Ishikawa (cell line): ENCODE measurements at regions not wholly inside any gene's neighbourhood (a gene's known extent, or its start where the extent isn't known, plus 50 kb on each side); places are given as distances from the start of the nearest gene placed in this dataset.

Source experiments
- CEBPB ChIP-seq: IDR thresholded peaks from 2 replicates; pipeline ENCODE4 v1.6.1; 2012
- CREB1 ChIP-seq: IDR thresholded peaks from 2 replicates; pipeline ENCODE4 v1.6.1; 2012; ENCODE audit warnings: low read depth
- EGR1 ChIP-seq: IDR thresholded peaks from 2 replicates; pipeline ENCODE4 v1.6.1; 2012
- EP300 ChIP-seq: IDR thresholded peaks from 2 replicates; pipeline ENCODE4 v1.6.1; 2012; ENCODE audit warnings: borderline replicate concordance
- FOXM1 ChIP-seq: IDR thresholded peaks from 2 replicates; pipeline ENCODE4 v1.6.1; 2012; ENCODE audit warnings: low read depth, borderline replicate concordance
- MAX ChIP-seq: IDR thresholded peaks from 2 replicates; pipeline ENCODE4 v1.6.1; 2012
- NFIC ChIP-seq: IDR thresholded peaks from 2 replicates; pipeline ENCODE4 v1.6.1; 2012
- RAD21 ChIP-seq: IDR thresholded peaks from 2 replicates; pipeline ENCODE4 v1.6.1; 2012; ENCODE audit warnings: low read depth
- TAF1 ChIP-seq: IDR thresholded peaks from 2 replicates; pipeline ENCODE4 v1.6.1; 2012; ENCODE audit warnings: low read depth, mild to moderate bottlenecking
- TCF12 ChIP-seq: IDR thresholded peaks from 2 replicates; pipeline ENCODE4 v1.6.1; 2012; ENCODE audit warnings: low read depth
- TEAD4 ChIP-seq: IDR thresholded peaks from 2 replicates; pipeline ENCODE4 v1.6.1; 2012
- YY1 ChIP-seq: IDR thresholded peaks from 2 replicates; pipeline ENCODE4 v1.6.1; 2012; ENCODE audit warnings: low read depth
- ZBTB7A ChIP-seq: IDR thresholded peaks from 2 replicates; pipeline ENCODE4 v1.6.1; 2012; ENCODE audit warnings: low read depth
- TF ChIP-seq, protein P1 (sequence below): IDR thresholded peaks from 2 replicates; pipeline ENCODE4 v1.6.1; 2012; ENCODE audit warnings: low read depth, mild to moderate bottlenecking
- TF ChIP-seq, protein P2 (sequence below): IDR thresholded peaks from 2 replicates; pipeline ENCODE4 v1.6.1; 2012

DNA sequence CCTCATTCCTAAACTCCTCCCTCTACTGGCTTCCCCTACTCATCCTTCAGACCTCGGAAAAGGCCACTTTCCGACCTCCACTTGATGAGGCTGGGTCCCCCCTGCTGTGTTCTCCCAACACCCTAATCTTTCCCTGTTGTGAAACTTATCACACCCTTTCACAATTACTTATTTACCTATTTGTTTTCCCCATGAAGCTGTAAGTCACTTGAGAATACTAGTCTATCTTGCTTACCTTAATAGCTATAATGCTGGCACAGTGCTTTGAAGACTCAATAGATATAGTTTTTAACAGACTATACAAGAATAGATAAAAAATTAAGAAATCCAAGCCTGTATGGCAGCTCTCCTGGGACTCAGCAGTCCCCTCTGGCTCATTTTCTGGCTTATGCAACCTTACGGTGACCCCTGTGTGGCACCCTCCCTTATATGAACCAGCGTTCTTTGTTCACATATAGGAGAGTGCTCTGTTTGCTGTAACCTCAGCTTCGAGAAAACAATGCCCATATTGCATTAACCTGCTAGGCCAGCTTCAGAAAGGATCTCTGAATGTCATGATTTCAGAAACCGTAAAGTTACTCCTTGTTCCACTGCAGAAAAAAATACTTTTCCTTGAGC lies 220.4 kb upstream of the PKDCC start:
- TF ChIP-seq NFIC (no peak), ZBTB7A (no peak), EGR1 (no peak), RAD21 (no peak), TCF12 (no peak)
- TF ChIP-seq, protein P1, sequence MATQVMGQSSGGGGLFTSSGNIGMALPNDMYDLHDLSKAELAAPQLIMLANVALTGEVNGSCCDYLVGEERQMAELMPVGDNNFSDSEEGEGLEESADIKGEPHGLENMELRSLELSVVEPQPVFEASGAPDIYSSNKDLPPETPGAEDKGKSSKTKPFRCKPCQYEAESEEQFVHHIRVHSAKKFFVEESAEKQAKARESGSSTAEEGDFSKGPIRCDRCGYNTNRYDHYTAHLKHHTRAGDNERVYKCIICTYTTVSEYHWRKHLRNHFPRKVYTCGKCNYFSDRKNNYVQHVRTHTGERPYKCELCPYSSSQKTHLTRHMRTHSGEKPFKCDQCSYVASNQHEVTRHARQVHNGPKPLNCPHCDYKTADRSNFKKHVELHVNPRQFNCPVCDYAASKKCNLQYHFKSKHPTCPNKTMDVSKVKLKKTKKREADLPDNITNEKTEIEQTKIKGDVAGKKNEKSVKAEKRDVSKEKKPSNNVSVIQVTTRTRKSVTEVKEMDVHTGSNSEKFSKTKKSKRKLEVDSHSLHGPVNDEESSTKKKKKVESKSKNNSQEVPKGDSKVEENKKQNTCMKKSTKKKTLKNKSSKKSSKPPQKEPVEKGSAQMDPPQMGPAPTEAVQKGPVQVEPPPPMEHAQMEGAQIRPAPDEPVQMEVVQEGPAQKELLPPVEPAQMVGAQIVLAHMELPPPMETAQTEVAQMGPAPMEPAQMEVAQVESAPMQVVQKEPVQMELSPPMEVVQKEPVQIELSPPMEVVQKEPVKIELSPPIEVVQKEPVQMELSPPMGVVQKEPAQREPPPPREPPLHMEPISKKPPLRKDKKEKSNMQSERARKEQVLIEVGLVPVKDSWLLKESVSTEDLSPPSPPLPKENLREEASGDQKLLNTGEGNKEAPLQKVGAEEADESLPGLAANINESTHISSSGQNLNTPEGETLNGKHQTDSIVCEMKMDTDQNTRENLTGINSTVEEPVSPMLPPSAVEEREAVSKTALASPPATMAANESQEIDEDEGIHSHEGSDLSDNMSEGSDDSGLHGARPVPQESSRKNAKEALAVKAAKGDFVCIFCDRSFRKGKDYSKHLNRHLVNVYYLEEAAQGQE: no peak

GRCh38 chr2:41828052-41828643 lies 219.7 kb upstream of the PKDCC start:
- TF ChIP-seq FOXM1: no peak
- no peak for TF ChIP-seq RAD21
- TF ChIP-seq EGR1: no peak
- no peak for TF ChIP-seq MAX
- no peak for TF ChIP-seq TEAD4
- TF ChIP-seq, protein P1: no peak
- TF ChIP-seq TCF12: no peak
- no peak for TF ChIP-seq CREB1
- no peak for TF ChIP-seq TAF1
- no peak for TF ChIP-seq NFIC
- TF ChIP-seq CEBPB: no peak
- TF ChIP-seq, protein P2, sequence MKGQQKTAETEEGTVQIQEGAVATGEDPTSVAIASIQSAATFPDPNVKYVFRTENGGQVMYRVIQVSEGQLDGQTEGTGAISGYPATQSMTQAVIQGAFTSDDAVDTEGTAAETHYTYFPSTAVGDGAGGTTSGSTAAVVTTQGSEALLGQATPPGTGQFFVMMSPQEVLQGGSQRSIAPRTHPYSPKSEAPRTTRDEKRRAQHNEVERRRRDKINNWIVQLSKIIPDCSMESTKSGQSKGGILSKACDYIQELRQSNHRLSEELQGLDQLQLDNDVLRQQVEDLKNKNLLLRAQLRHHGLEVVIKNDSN: no peak
- TF ChIP-seq ZBTB7A: no peak
- no peak for TF ChIP-seq YY1

DNA sequence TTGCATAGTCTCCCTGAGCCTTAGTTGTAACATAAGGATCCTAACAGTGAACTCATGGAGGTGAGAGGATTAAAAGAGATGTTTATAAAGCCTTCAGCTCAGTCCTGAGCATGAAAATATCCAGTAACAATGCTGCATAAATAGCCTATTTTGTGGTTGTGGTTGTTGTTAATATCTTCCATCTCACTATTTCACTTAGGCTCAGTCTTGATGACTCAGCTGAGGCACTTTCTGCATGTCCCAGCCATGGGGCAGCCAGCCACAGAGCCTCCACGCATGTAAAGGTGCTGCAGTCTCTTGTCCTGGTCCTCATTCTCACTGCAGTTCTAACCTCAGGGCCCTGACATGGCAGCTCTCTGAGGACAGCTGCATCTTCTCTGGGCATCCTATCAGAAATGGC lies 218.8 kb upstream of the PKDCC start:
- TF ChIP-seq TEAD4 (no peak), EGR1 (no peak), EP300 (no peak), CEBPB (no peak), MAX (no peak), RAD21 (no peak)

- TF ChIP-seq YY1 (no peak), RAD21 (no peak), MAX (no peak), ZBTB7A (no peak)
- TF ChIP-seq, protein P1: no peak
Observed at GRCh38 chr2:41830600-41830999, 217.2 kb upstream of the PKDCC start.

- TF ChIP-seq MAX (no peak), NFIC (no peak), CREB1 (no peak), YY1 (no peak), RAD21 (no peak), TEAD4 (no peak), TCF12 (no peak), EP300 (no peak), TAF1 (no peak), CEBPB (no peak), EGR1 (no peak), ZBTB7A (no peak), FOXM1 (no peak)
- TF ChIP-seq, protein P2: no peak
- TF ChIP-seq, protein P1: no peak
Observed at GRCh38 chr2:41832218-41832617, 215.6 kb upstream of the PKDCC start.
